HCT116 (cell line): ENCODE measurements at regions not wholly inside any gene's neighbourhood (a gene's known extent, or its start where the extent isn't known, plus 50 kb on each side); places are given as distances from the start of the nearest gene placed in this dataset.

Experiments used
- ATAC-seq: fragments of 200-7000 bp; cut with Tn5 transposase; 2 replicates; pipeline ENCODE4 v1.9.1; 2020; ENCODE audit warnings: mild to moderate bottlenecking, moderate library complexity
- BruUV-seq: library from RNA; stranded (reverse); fragments of 400-500 nt; replicated peaks from 2 replicates; lab custom pipeline; 2021; lab: Mats Ljungman, UMichigan
- CTCF ChIA-PET: fragments of 300-600 bp; sonication (Branson Sonifier 250); formaldehyde crosslinking; loops from one replicate; lab custom pipeline; 2021; ENCODE audit warnings: antibody characterized with exemption; lab: Charles Lee
- POLR2A ChIA-PET: fragments of 300-600, 350-600 bp; sonication (Branson Sonifier 250); formaldehyde crosslinking; loops from one replicate; lab custom pipeline; 2021; ENCODE audit warnings: antibody characterized with exemption; lab: Charles Lee
- RAD21 ChIA-PET, 2 experiments: fragments of 300-600 bp; sonication (Branson Sonifier 250); formaldehyde crosslinking; loops; one replicate each; lab custom pipeline; 2023; ENCODE audit warnings: low total read pairs in 2 of 2; ENCODE audit not compliant: uncharacterized antibody in 2 of 2, unreplicated experiment in 2 of 2, low non-redundant PET in 1 of 2; lab: Charles Lee
- DNase-seq: peaks from one replicate; pipeline ENCODE4 v3.0.0-alpha.2; 2010; ENCODE audit warnings: low read depth, low spot score
- H2AFZ ChIP-seq: fragments of 200-600 bp; shearing (Covaris generic), sonication (generic); 2 replicates; pipeline ENCODE4 v1.6.1; 2017; ENCODE audit warnings: low read depth, mixed run types, mixed read lengths, antibody characterized with exemption, low read length; ENCODE audit not compliant: poor library complexity, severe bottlenecking
- H3K27ac ChIP-seq: 2 replicates; pipeline ENCODE4 v1.5.1; 2012; ENCODE audit warnings: low read depth, low read length
- H3K27me3 ChIP-seq: fragments of 200-600 bp; sonication (generic); 2 replicates; pipeline ENCODE4 v1.6.1; 2016; ENCODE audit warnings: mixed run types, low read length, mixed read lengths; ENCODE audit not compliant: insufficient read depth
- H3K36me3 ChIP-seq, 2 experiments: fragments of 200-500 bp in 1 of 2; fragments of 200-600 bp in 1 of 2; sonication (Bioruptor generic) in 1 of 2; sonication (generic) in 1 of 2; 2 replicates each; pipeline versions ENCODE4 v1.5.1 to v1.6.1; 2014 to 2016; ENCODE audit warnings: low read length in 2 of 2, inconsistent platforms in 1 of 2, mixed read lengths in 1 of 2, mixed run types in 1 of 2; ENCODE audit not compliant: insufficient read depth in 2 of 2, control insufficient read depth in 1 of 2
- H3K4me1 ChIP-seq, 2 experiments: fragments of 200-600 bp in 1 of 2; sonication (generic) in 1 of 2; 2 replicates each; pipeline versions ENCODE4 v1.5.1 to v1.6.1; 2012 to 2017; ENCODE audit warnings: low read length in 2 of 2, inconsistent platforms in 1 of 2, mild to moderate bottlenecking in 1 of 2, mixed read lengths in 1 of 2, mixed run types in 1 of 2, moderate library complexity in 1 of 2; ENCODE audit not compliant: insufficient read depth in 2 of 2, control insufficient read depth in 1 of 2
- H3K4me2 ChIP-seq: fragments of 200-600 bp; sonication (generic); 2 replicates; pipeline ENCODE4 v1.6.1; 2017; ENCODE audit warnings: mixed run types, low read length, mixed read lengths
- H3K4me3 ChIP-seq, 2 experiments: fragments of 200-600 bp in 1 of 2; sonication (generic) in 1 of 2; replicated peaks in 1 of 2; 2 replicates each; pipeline ENCODE4 v1.5.1; 2011 to 2016; ENCODE audit warnings: low read length in 2 of 2, control low read depth in 1 of 2, low read depth in 1 of 2, mild to moderate bottlenecking in 1 of 2, mixed read lengths in 1 of 2, mixed run types in 1 of 2
- H3K79me2 ChIP-seq: fragments of 200-600 bp; sonication (generic); 2 replicates; pipeline ENCODE4 v1.6.1; 2017; ENCODE audit warnings: mild to moderate bottlenecking, mixed run types, low read length, moderate library complexity, mixed read lengths; ENCODE audit not compliant: insufficient read depth
- H3K9ac ChIP-seq: fragments of 200-600 bp; sonication (generic); 2 replicates; pipeline ENCODE4 v1.6.1; 2016; ENCODE audit warnings: low read length, mixed read lengths
- H3K9me2 ChIP-seq: fragments of 200-600 bp; sonication (generic), shearing (Covaris generic); 2 replicates; pipeline ENCODE4 v1.6.1; 2017; ENCODE audit warnings: mixed run types, mild to moderate bottlenecking, moderate library complexity; ENCODE audit not compliant: insufficient read depth
- H3K9me3 ChIP-seq, 2 experiments: fragments of 200-500 bp in 1 of 2; fragments of 200-600 bp in 1 of 2; sonication (Bioruptor generic) in 1 of 2; sonication (generic) in 1 of 2; 2 replicates each; pipeline ENCODE4 v1.6.1; 2014 to 2017; ENCODE audit warnings: low read length in 2 of 2, mixed read lengths in 2 of 2, inconsistent platforms in 1 of 2, low read depth in 1 of 2, mild to moderate bottlenecking in 1 of 2, mixed run types in 1 of 2, moderate library complexity in 1 of 2; ENCODE audit not compliant: control insufficient read depth in 1 of 2, insufficient read depth in 1 of 2
- H4K20me1 ChIP-seq: fragments of 200-600 bp; sonication (generic), shearing (Covaris generic); 2 replicates; pipeline ENCODE4 v1.6.1; 2017; ENCODE audit warnings: mixed run types, mild to moderate bottlenecking, moderate library complexity; ENCODE audit not compliant: insufficient read depth
- ATF3 ChIP-seq: IDR thresholded peaks from 2 replicates; pipeline ENCODE4 v1.6.1; 2012
- CBX3 ChIP-seq: IDR thresholded peaks from 2 replicates; pipeline ENCODE4 v1.6.1; 2012; ENCODE audit warnings: low read depth
- CEBPB ChIP-seq: IDR thresholded peaks from 2 replicates; pipeline ENCODE4 v1.6.1; 2012; ENCODE audit warnings: low read depth
- MAX ChIP-seq: IDR thresholded peaks from 2 replicates; pipeline ENCODE4 v1.6.1; 2012
- POLR2A ChIP-seq: IDR thresholded peaks from 2 replicates; pipeline ENCODE4 v1.7.0; 2011; ENCODE audit warnings: borderline replicate concordance; ENCODE audit not compliant: insufficient read depth, insufficient read length; ENCODE audit errors: extremely low read depth
- SRF ChIP-seq: IDR thresholded peaks from 2 replicates; pipeline ENCODE4 v1.6.1; 2012; ENCODE audit warnings: low read depth
- TCF7L2 ChIP-seq: IDR thresholded peaks from 2 replicates; pipeline ENCODE4 v1.7.0; 2011; ENCODE audit warnings: borderline replicate concordance, inconsistent platforms; ENCODE audit not compliant: insufficient read depth, insufficient read length; ENCODE audit errors: extremely low read depth
- YY1 ChIP-seq: IDR thresholded peaks from 2 replicates; pipeline ENCODE4 v1.6.1; 2011; ENCODE audit warnings: low read length, low read depth, moderate library complexity, mild to moderate bottlenecking; ENCODE audit not compliant: insufficient replicate concordance; ENCODE audit errors: extremely low read depth
- ZNF274 ChIP-seq: fragments of 200-500 bp; sonication (Bioruptor generic); IDR thresholded peaks from 2 replicates; pipeline ENCODE4 v1.6.1; 2014; ENCODE audit warnings: mild to moderate bottlenecking, low read depth, low read length, inconsistent platforms
- intact Hi-C: fragments of 100-400 bp; cut with micrococcal nuclease; formaldehyde crosslinking; loops from 2 replicates; pipeline ENCODE4 v1.10.0; 2022
- TF ChIP-seq, protein P1 (sequence below): IDR thresholded peaks from 2 replicates; pipeline ENCODE4 v1.6.1; 2011; ENCODE audit warnings: mild to moderate bottlenecking, low read length, moderate library complexity; ENCODE audit not compliant: insufficient replicate concordance; ENCODE audit errors: extremely low read depth
- TF ChIP-seq, protein P2 (sequence below), 3 experiments: fragments of 200-600 bp in 1 of 3; sonication (generic) in 1 of 3; IDR thresholded peaks in 2 of 3; conservative IDR thresholded peaks in 1 of 3; 2 replicates each; pipeline ENCODE4 v1.5.1; 2012 to 2017; ENCODE audit warnings: low read depth in 2 of 3, low read length in 2 of 3, antibody characterized with exemption in 1 of 3, borderline replicate concordance in 1 of 3, control low read depth in 1 of 3, mild to moderate bottlenecking in 1 of 3, mixed read lengths in 1 of 3, mixed run types in 1 of 3, moderate library complexity in 1 of 3; ENCODE audit not compliant: insufficient read depth in 1 of 3

DNA sequence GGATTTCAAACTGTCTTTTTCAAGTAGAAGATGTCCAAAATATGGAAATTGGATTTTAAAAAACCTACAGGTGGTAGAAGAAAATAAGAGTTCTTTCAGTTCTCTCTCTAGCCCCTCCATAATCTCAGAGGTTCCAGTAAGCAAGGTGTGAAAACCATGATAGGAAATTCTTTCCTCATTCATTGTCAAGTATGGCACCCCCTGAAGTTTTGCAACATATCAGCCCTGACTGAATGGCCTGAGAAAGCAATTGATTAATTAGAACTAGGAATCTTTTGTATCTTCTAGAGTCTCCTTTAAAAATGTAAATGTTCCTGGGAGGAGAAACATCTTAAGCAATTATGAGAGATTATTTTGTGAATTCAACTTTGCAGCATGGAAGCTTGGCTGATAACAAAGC is 198.7 kb upstream of the STXBP5 start:
- ATAC-seq: no peak; the same call in 1 of the 2 replicates
- CTCF ChIA-PET: no interaction called here

GRCh38 chr6:147007441-147007840 is 196.8 kb upstream of the STXBP5 start:
- Histone ChIP-seq H3K79me2 (no peaks in the 10 kb centered on the region), H3K4me3 (no peak overlapping the region), H2AFZ (no peak overlapping the region), H3K36me3 (no peaks in the 10 kb centered on the region), H3K9me3 (no peaks in the 10 kb centered on the region), H3K4me2 (no peak overlapping the region), H4K20me1 (no peaks in the 10 kb centered on the region), H3K27ac (no peak overlapping the region), H3K9me2 (0 out of 2 replicates have a peak, but pooled peaks cover 2% of the 10 kb centered on the region), H3K4me1 (no peaks in the 10 kb centered on the region), H3K9ac (no peak overlapping the region), H3K27me3 (no peaks in the 10 kb centered on the region)
- ATAC-seq: no peak
- RAD21 ChIA-PET: no interaction called here
- BruUV-seq: no TSS peak
- CTCF ChIA-PET: no interaction called here
- intact Hi-C loops: no loop called here
- POLR2A ChIA-PET: no interaction called here
- DNase-seq: no peak
- TF ChIP-seq, protein P1, sequence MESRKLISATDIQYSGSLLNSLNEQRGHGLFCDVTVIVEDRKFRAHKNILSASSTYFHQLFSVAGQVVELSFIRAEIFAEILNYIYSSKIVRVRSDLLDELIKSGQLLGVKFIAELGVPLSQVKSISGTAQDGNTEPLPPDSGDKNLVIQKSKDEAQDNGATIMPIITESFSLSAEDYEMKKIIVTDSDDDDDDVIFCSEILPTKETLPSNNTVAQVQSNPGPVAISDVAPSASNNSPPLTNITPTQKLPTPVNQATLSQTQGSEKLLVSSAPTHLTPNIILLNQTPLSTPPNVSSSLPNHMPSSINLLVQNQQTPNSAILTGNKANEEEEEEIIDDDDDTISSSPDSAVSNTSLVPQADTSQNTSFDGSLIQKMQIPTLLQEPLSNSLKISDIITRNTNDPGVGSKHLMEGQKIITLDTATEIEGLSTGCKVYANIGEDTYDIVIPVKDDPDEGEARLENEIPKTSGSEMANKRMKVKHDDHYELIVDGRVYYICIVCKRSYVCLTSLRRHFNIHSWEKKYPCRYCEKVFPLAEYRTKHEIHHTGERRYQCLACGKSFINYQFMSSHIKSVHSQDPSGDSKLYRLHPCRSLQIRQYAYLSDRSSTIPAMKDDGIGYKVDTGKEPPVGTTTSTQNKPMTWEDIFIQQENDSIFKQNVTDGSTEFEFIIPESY: no peak
- TF ChIP-seq TCF7L2 (no peak), ATF3 (no peak), YY1 (no peak), SRF (no peak), CBX3 (no peak), MAX (no peak), CEBPB (no peak), ZNF274 (no peak)

More for the DNA sequence above, 198.7 kb upstream of the STXBP5 start:
- no TSS peak for BruUV-seq
- Histone ChIP-seq H3K9me3 (no peaks in the 10 kb centered on the region), H3K4me2 (no peak overlapping the region), H3K9me2 (0 out of 2 replicates have a peak, but pooled peaks cover 2% of the 10 kb centered on the region), H3K27me3 (no peaks in the 10 kb centered on the region), H3K27ac (no peak overlapping the region), H3K79me2 (no peaks in the 10 kb centered on the region), H3K36me3 (no peaks in the 10 kb centered on the region), H2AFZ (no peak overlapping the region), H3K9ac (no peak overlapping the region), H4K20me1 (no peaks in the 10 kb centered on the region), H3K4me1 (no peaks in the 10 kb centered on the region), H3K4me3 (no peak overlapping the region)
- DNase-seq: no peak
- POLR2A ChIA-PET: no interaction called here
- RAD21 ChIA-PET: no interaction called here
- intact Hi-C loops: no loop called here
- TF ChIP-seq, protein P2, sequence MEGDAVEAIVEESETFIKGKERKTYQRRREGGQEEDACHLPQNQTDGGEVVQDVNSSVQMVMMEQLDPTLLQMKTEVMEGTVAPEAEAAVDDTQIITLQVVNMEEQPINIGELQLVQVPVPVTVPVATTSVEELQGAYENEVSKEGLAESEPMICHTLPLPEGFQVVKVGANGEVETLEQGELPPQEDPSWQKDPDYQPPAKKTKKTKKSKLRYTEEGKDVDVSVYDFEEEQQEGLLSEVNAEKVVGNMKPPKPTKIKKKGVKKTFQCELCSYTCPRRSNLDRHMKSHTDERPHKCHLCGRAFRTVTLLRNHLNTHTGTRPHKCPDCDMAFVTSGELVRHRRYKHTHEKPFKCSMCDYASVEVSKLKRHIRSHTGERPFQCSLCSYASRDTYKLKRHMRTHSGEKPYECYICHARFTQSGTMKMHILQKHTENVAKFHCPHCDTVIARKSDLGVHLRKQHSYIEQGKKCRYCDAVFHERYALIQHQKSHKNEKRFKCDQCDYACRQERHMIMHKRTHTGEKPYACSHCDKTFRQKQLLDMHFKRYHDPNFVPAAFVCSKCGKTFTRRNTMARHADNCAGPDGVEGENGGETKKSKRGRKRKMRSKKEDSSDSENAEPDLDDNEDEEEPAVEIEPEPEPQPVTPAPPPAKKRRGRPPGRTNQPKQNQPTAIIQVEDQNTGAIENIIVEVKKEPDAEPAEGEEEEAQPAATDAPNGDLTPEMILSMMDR (IDR thresholded peaks at IDR 0.05 in 2 of 3, conservative IDR thresholded peaks at IDR 0.05 in 1 of 3; ENCODE audit: borderline replicate concordance in 1 of 3, insufficient read depth in 1 of 3, low read depth in 2 of 3, low read length in 2 of 3): peak in 2 of 3 experiments; percentile 42 to 53; a peak in 4 of 6 replicates
- TF ChIP-seq POLR2A: no peak
